Tibial nerve (tissue), 4 donors: ENCODE measurements at regions not wholly inside any gene's neighbourhood (a gene's known extent, or its start where the extent isn't known, plus 50 kb on each side); places are given as distances from the start of the nearest gene placed in this dataset.
A peak's percentile ranks its signal among the peaks of the same experiment; 100 is the strongest.

ENCODE experiments used
- DNase-seq, 2 donors: peaks; one replicate each; pipeline ENCODE4 v3.0.0-alpha.2; 2019; ENCODE audit warnings: low spot score in 2 of 2
- H3K27ac ChIP-seq, 4 donors: fragments of 200-600 bp; sonication (generic) in 3 of 4; one replicate each; pipeline ENCODE4 v1.5.1; 2017 to 2019; ENCODE audit warnings: mild to moderate bottlenecking in 1 of 4
- H3K27me3 ChIP-seq, 2 donors: fragments of 200-600 bp; sonication (generic) in 1 of 2; one replicate each; pipeline versions ENCODE4 v1.5.1 to v1.6.0; 2017 to 2019
- H3K36me3 ChIP-seq, 3 donors: fragments of 200-600 bp; sonication (generic); one replicate each; pipeline ENCODE4 v1.5.1; 2018 to 2019
- H3K4me1 ChIP-seq, 4 donors: fragments of 200-600 bp; sonication (generic) in 3 of 4; one replicate each; pipeline ENCODE4 v1.5.1; 2017 to 2019
- H3K4me3 ChIP-seq, 4 donors: fragments of 200-600 bp; sonication (generic) in 3 of 4; one replicate each; pipeline ENCODE4 v1.5.1; 2017 to 2019; ENCODE audit warnings: mild to moderate bottlenecking in 1 of 4, moderate library complexity in 1 of 4
- H3K9me3 ChIP-seq, 4 donors: fragments of 200-600 bp; sonication (generic) in 3 of 4; one replicate each; pipeline ENCODE4 v1.5.1; 2017 to 2019
- CTCF ChIP-seq, 5 experiments: fragments of 200-600 bp in 3 of 5; fragments of 450-650 bp in 2 of 5; sonication (generic) in 3 of 5; IDR thresholded peaks; one replicate each; pipeline ENCODE4 v1.5.1; 2016 to 2019; ENCODE audit warnings: antibody characterized with exemption in 5 of 5, mild to moderate bottlenecking in 3 of 5, moderate library complexity in 2 of 5
- EP300 ChIP-seq, 2 donors: sonication (generic); formaldehyde crosslinking; IDR thresholded peaks; one replicate each; pipeline ENCODE4 v1.6.1; 2017; ENCODE audit warnings: antibody characterized with exemption in 2 of 2, mild to moderate bottlenecking in 1 of 2
- POLR2A ChIP-seq, 2 donors: fragments of 450-650 bp; IDR thresholded peaks; one replicate each; pipeline ENCODE4 v1.6.1; 2017; ENCODE audit warnings: antibody characterized with exemption in 2 of 2, mild to moderate bottlenecking in 2 of 2, moderate library complexity in 2 of 2
- WGBS, 2 donors: methylation state at CpG; one replicate each; pipeline ENCODE4 v1.1.5; 2018; 5-methylcytosine and 5-hydroxymethylcytosine counted together

- Histone ChIP-seq H3K27ac (peak overlapping the region in 1 of 4 donors; percentile 30), H3K4me3 (no peak overlapping the region), H3K9me3 (no peaks in the 10 kb centered on the region), H3K4me1 (no peaks in the 10 kb centered on the region), H3K36me3 (no peaks in the 10 kb centered on the region), H3K27me3 (no peaks in the 10 kb centered on the region)
- DNase-seq: no peak
- no peak for TF ChIP-seq EP300 (IDR thresholded peaks at IDR 0.05)
- TF ChIP-seq CTCF (IDR thresholded peaks at IDR 0.05): no peak
- TF ChIP-seq POLR2A (IDR thresholded peaks at IDR 0.05): no peak
Observed at GRCh38 chr6:140909156-140909555, 1223.6 kb upstream of the GJE1 start.

GRCh38 chr6:140908505-140908904 lies 1224.2 kb upstream of the GJE1 start:
- Histone ChIP-seq H3K4me3 (no peak overlapping the region), H3K27ac (no peak overlapping the region), H3K36me3 (no peaks in the 10 kb centered on the region), H3K9me3 (no peaks in the 10 kb centered on the region), H3K4me1 (no peaks in the 10 kb centered on the region), H3K27me3 (no peaks in the 10 kb centered on the region)
- TF ChIP-seq POLR2A (IDR thresholded peaks at IDR 0.05) (no peak), EP300 (IDR thresholded peaks at IDR 0.05) (no peak), CTCF (IDR thresholded peaks at IDR 0.05) (no peak)
- no peak for DNase-seq

GRCh38 chr6:140907235-140907634 lies 1225.5 kb upstream of the GJE1 start:
- H3K27ac ChIP-seq: no peak overlapping the region
- no peak overlapping the region for H3K4me3 ChIP-seq
- DNase-seq: no peak
- H3K9me3 ChIP-seq: no peaks in the 10 kb centered on the region
- 89 to 97% methylated on average over 9 of the region's 9 CpGs for whole genome bisulfite sequencing, 2 donors
- no peaks in the 10 kb centered on the region for H3K36me3 ChIP-seq
- H3K27me3 ChIP-seq: no peaks in the 10 kb centered on the region
- TF ChIP-seq EP300 (IDR thresholded peaks at IDR 0.05) (no peak), POLR2A (IDR thresholded peaks at IDR 0.05) (no peak), CTCF (IDR thresholded peaks at IDR 0.05) (no peak)
- H3K4me1 ChIP-seq: no peaks in the 10 kb centered on the region

- TF ChIP-seq CTCF (IDR thresholded peaks at IDR 0.05) (no peak), POLR2A (IDR thresholded peaks at IDR 0.05) (no peak), EP300 (IDR thresholded peaks at IDR 0.05) (no peak)
- Histone ChIP-seq H3K4me3 (no peak overlapping the region), H3K27me3 (no peaks in the 10 kb centered on the region), H3K9me3 (peaks cover 0 to 8% (median 0%) of the 10 kb centered on the region in 4 donors), H3K27ac (no peak overlapping the region), H3K4me1 (no peaks in the 10 kb centered on the region), H3K36me3 (no peaks in the 10 kb centered on the region)
- no peak for DNase-seq
Observed at GRCh38 chr6:140905724-140906123, 1227.0 kb upstream of the GJE1 start.

GRCh38 chr6:140905050-140905449 lies 1227.7 kb upstream of the GJE1 start:
- TF ChIP-seq EP300 (IDR thresholded peaks at IDR 0.05) (no peak), POLR2A (IDR thresholded peaks at IDR 0.05) (no peak)
- Histone ChIP-seq H3K9me3 (peaks cover 0 to 8% (median 0%) of the 10 kb centered on the region in 4 donors), H3K4me1 (no peaks in the 10 kb centered on the region), H3K27me3 (no peaks in the 10 kb centered on the region), H3K4me3 (no peak overlapping the region), H3K27ac (no peak overlapping the region), H3K36me3 (no peaks in the 10 kb centered on the region)
- DNase-seq: no peak
- WGBS, 2 donors: 95 to 96% methylated on average over 1 of the region's 1 CpG
